Effector memory CD4-positive, alpha-beta T cell (primary cell): ENCODE measurements at regions not wholly inside any gene's neighbourhood (a gene's known extent, or its start where the extent isn't known, plus 50 kb on each side); places are given as distances from the start of the nearest gene placed in this dataset.

Source experiments
- DNase-seq, 3 donors: peaks; one replicate each; pipeline ENCODE4 v3.0.0-alpha.2; 2020
- H3K27ac ChIP-seq: 2 replicates; pipeline ENCODE4 v1.7.0; 2013; ENCODE audit warnings: mild to moderate bottlenecking, low read length, moderate library complexity; ENCODE audit not compliant: insufficient read depth, poor library complexity, severe bottlenecking
- H3K27me3 ChIP-seq: replicated peaks from 2 replicates; pipeline ENCODE4 v1.7.0; 2013; ENCODE audit warnings: mild to moderate bottlenecking, low read length; ENCODE audit not compliant: insufficient read depth, control insufficient read depth, poor library complexity, severe bottlenecking
- H3K36me3 ChIP-seq: 2 replicates; pipeline ENCODE4 v1.7.0; 2013; ENCODE audit warnings: mild to moderate bottlenecking, low read length, moderate library complexity; ENCODE audit not compliant: control insufficient read depth, insufficient read depth
- H3K4me1 ChIP-seq: 2 replicates; pipeline ENCODE4 v1.7.0; 2013; ENCODE audit warnings: low read length, mild to moderate bottlenecking; ENCODE audit not compliant: control insufficient read depth, insufficient read depth, poor library complexity, severe bottlenecking
- H3K4me3 ChIP-seq: 2 replicates; pipeline ENCODE4 v1.7.0; 2013; ENCODE audit warnings: low read length, low read depth, mild to moderate bottlenecking; ENCODE audit not compliant: insufficient read depth, poor library complexity, severe bottlenecking
- H3K9me3 ChIP-seq: 2 replicates; pipeline ENCODE4 v1.7.0; 2013; ENCODE audit warnings: mild to moderate bottlenecking, low read length, moderate library complexity; ENCODE audit not compliant: control insufficient read depth

DNA sequence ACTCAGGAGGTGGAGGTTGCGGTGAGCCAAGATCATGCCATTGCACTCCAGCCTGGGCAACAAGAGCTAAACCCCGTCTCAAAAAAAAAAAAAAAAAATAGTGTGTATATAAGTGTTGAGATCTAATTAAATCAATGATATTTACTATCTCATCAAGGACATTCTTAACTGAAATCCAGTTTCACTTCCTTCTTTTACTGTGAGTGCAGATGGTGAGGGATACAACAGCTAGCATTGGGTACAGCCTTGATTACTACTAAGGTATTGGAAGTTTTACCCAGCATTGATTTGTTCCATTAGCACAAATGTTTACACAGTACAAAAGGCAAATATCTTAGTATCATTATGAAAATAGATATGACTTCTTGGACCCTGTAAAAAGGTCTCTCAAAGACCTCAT is 546.6 kb downstream of the KCTD12 start:
- H3K36me3 ChIP-seq, result no peaks in the 10 kb centered on the region
- no peak overlapping the region for H3K4me3 ChIP-seq
- no peaks in the 10 kb centered on the region for H3K4me1 ChIP-seq
- no peak for DNase-seq
- no peak overlapping the region for H3K27ac ChIP-seq
- no peaks in the 10 kb centered on the region for H3K27me3 ChIP-seq
- H3K9me3 ChIP-seq, result no peaks in the 10 kb centered on the region

DNA sequence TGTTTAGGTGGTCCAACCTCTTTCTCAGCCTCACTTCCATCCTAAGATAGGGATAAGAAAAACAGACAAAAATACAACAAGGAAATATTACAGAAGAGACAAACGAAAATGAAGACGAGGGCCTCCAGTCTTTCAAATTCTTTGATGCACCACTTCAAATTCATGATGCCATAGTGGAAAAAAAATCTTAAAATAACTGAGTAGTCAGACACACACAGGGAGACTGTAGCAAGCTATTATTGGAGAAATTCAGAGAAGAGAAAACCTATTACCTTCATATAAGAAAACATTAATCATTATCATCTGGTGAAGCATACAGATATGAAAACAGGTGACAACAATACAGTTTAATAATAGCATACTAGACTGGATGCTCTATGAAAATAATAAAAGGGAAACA is 548.2 kb downstream of the KCTD12 start:
- H3K27me3 ChIP-seq, result no peaks in the 10 kb centered on the region

DNA sequence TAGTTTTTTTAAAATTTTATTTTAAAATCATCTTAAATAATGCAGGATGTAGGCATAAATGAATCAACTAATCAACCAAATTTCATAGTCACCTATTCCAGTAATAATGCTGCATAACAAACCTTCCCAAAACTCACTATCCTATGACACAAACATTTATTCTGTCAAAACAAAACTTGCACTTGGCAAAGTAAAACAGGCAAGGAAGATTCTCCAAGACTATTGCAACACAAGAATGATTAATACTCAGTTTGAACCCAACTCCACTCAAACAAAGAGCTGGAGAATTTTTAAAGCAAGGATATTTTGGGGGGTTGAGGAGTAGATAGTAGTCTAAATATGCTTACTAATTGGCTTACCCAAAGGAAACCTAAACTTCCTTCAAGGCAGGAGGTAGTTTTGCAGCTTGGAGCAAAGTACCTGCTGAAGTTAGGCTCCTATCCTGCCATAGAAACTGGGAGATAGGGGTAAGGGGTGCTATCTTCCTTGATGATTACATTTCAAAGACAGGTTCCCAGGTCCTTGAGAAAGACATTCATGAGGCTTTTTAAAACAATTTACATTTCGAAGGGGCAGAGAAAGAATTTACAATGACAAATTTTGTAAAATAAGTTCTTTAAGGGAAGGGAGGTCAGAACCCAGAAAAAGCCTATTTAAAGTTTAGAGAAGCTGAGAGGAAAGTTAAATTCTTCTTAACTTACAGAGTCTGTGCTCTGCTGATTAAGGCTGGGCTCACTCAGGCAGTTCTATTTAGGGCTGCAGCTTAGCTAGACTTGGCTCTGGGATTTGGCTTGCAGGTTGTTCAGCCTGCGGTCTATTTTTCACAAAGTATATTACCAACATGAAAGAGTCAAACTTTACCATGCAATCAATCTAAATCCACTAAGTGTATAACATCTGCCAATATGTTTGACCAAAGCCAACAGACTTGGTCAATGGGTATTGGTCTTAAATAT is 549.0 kb downstream of the KCTD12 start:
- Histone ChIP-seq H3K27ac (no peak overlapping the region), H3K9me3 (no peaks in the 10 kb centered on the region), H3K36me3 (no peaks in the 10 kb centered on the region), H3K27me3 (no peaks in the 10 kb centered on the region), H3K4me1 (no peaks in the 10 kb centered on the region), H3K4me3 (no peak overlapping the region)
- DNase-seq, result no peak

More for the DNA sequence above, 548.2 kb downstream of the KCTD12 start:
- no peaks in the 10 kb centered on the region for H3K36me3 ChIP-seq
- no peaks in the 10 kb centered on the region for H3K9me3 ChIP-seq
- H3K4me1 ChIP-seq, result no peaks in the 10 kb centered on the region
- no peak overlapping the region for H3K27ac ChIP-seq
- DNase-seq, result no peak
- no peak overlapping the region for H3K4me3 ChIP-seq

DNA sequence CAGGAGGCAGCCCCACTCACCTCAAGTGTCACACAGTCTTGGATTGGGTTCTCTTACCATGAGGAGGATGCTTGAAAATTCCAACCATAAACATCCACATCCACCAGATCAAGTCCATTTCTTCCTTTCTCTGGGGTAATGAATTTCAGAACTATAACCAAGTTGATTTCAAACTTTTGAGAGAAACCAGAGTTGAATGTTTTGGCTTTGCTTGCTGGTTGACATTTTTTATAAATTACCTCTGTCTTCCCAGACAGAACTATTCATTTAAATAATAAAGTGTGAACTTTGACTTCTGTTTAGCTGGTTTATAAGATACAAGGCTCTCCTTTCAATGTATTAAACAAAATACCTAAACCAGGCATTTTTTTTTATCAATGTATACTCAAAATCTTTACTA is 550.7 kb downstream of the KCTD12 start:
- Histone ChIP-seq H3K4me1 (no peaks in the 10 kb centered on the region), H3K27ac (no peak overlapping the region), H3K36me3 (no peaks in the 10 kb centered on the region), H3K9me3 (no peaks in the 10 kb centered on the region), H3K27me3 (no peaks in the 10 kb centered on the region), H3K4me3 (no peak overlapping the region)
- DNase-seq, result no peak

DNA sequence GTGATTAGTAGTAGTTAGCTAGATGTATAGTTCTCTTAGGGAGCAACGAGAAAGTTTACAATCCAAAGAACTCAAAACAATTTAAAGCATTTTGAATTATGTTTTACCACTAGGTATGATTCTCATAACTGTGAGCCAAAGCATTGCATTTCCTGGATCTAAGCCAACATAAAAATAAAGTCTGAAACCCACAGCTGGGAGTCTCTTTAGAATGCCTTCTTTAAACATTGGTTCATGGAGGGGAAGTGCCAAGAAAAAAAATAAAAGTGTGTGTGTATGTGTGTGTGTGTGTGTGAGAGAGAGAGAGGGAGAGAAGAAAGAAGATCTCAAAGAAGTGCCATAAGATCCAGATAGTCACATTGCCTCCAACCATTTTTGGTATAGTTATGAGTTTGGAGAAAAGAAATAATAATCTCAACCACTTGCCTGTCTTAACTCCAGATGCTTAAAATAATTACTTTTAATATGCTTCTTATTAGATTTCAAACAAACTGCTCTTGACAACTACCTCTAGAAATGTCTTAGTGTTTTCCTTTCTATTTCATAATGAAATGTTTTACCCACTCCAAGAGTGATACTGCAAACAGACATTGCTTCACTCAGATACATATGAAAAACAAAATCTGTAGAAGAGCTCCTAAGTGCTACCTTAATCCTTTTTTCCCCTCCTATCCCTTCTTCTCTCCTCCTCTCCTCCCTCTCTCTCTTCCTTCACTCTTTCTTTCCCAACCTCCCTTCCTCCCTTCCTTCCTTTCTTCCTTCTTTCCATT is 554.1 kb downstream of the KCTD12 start:
- Histone ChIP-seq H3K4me3 (no peak overlapping the region), H3K27me3 (no peaks in the 10 kb centered on the region), H3K36me3 (no peaks in the 10 kb centered on the region), H3K9me3 (no peaks in the 10 kb centered on the region), H3K27ac (no peak overlapping the region), H3K4me1 (no peaks in the 10 kb centered on the region)
- no peak for DNase-seq

DNA sequence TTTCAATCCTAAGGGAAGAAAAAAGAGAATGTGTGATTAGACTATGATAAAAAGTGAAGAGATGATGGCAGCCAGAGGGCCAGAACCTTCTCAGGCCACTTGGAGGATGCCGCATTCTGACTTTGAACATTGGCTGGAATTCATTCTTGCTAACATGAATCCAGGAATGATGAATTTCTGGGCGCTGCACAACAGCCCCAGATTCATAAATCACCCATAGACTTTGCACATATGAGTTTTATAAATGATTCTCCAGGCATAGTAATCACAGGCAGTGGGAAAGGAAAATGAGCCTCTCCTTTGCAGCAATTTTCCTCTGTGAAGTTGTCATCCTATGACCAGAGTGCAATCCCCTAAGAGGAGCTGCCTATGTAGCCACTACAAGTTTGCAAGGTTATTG is 555.4 kb downstream of the KCTD12 start:
- Histone ChIP-seq H3K9me3 (no peaks in the 10 kb centered on the region), H3K27me3 (no peaks in the 10 kb centered on the region), H3K36me3 (no peaks in the 10 kb centered on the region), H3K4me1 (no peaks in the 10 kb centered on the region), H3K27ac (no peak overlapping the region), H3K4me3 (no peak overlapping the region)
- DNase-seq, result no peak

DNA sequence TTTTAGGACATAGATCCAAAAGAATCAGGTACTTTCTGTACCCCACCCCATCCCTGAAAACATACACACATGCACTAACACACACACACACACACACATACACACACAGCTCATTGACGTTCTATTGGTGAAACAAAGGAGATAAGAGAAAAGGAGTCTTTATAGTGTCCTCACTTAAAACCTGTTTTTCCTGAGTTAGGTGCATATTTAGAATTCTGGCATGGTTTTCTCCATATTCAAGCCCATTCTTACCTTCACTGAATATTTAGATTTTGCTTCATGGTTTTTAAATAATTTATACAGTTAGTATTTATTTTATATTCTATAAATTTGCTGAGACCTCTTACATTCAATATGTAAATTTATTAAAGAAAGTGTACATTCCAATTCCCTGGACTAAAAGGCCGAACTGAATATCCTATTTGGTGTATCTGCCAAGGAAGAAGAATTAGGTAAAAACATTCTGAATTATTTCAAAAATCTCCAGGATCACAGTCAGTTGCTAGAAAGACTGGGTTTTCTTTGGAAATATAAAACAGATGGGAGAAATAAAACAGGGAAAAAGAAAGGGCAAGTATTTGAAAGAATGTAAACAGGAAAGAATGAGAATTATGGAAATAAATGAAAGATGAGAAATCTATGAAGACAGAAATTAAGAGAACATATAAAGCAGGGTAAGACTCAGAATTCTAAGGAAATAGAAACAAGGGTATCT is 556.2 kb downstream of the KCTD12 start:
- Histone ChIP-seq H3K27ac (no peak overlapping the region), H3K4me1 (no peaks in the 10 kb centered on the region), H3K27me3 (no peaks in the 10 kb centered on the region), H3K9me3 (no peaks in the 10 kb centered on the region), H3K36me3 (no peaks in the 10 kb centered on the region), H3K4me3 (no peak overlapping the region)
- DNase-seq, result no peak

DNA sequence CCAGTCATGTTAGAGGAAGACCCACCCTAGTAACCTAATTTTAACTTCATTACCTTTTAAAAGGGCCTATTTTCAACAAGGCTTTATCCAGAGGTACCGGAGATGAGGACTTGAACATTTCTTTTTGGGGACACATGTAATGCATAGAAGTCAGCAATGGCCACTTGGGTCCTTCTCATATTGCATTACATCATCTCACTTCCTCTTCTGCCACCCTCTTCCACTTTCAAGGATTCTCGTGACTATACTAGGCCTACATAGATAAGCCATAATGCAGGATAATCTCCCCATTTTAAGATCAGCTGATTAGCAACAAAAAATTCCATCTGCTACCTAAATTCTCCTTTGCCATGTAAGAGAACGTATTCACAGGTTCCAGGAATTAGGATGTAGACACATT is 557.2 kb downstream of the KCTD12 start:
- Histone ChIP-seq H3K4me1 (no peaks in the 10 kb centered on the region), H3K9me3 (no peaks in the 10 kb centered on the region), H3K27ac (no peak overlapping the region), H3K36me3 (no peaks in the 10 kb centered on the region), H3K4me3 (no peak overlapping the region), H3K27me3 (no peaks in the 10 kb centered on the region)
- DNase-seq, result no peak

DNA sequence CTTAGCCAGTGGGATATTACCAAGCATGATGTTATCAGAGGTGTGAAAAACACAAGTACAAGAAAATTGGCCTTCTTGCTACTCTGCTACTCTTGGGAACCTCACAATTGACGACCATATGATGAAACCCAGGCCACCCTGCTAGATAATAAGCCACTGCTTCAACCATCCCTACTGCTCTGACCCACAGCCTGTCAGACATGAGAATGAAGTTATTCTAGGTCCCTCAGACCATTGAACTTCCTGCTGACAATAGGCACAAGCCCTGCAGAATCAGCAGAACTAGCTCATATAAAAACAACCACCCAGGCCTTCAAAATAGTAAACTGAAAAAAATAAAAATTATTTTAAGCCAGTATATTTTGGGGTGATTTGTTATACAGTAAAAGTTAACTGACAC is 559.9 kb downstream of the KCTD12 start:
- Histone ChIP-seq H3K27me3 (no peaks in the 10 kb centered on the region), H3K27ac (no peak overlapping the region), H3K4me3 (no peak overlapping the region), H3K4me1 (no peaks in the 10 kb centered on the region), H3K36me3 (no peaks in the 10 kb centered on the region), H3K9me3 (no peaks in the 10 kb centered on the region)
- DNase-seq, result no peak
